Gastrocnemius medialis (tissue), 4 donors: ENCODE measurements at regions not wholly inside any gene's neighbourhood (a gene's known extent, or its start where the extent isn't known, plus 50 kb on each side); places are given as distances from the start of the nearest gene placed in this dataset.
"Not testable (repeated sequence)": the region's sequence is repeated elsewhere in the genome, so short reads cannot be mapped to it uniquely, and the experiment has no call there.

ENCODE experiments used
- ATAC-seq, 2 donors: fragments of 150-250 bp; one replicate each; pipeline ENCODE4 v1.9.1; 2016
- DNase-seq, 2 donors: peaks; one replicate each; pipeline ENCODE4 v3.0.0-alpha.2; 2019
- H3K27ac ChIP-seq, 4 donors: fragments of 200-600 bp; sonication (generic); 1 replicate in 1 of 4; 2 replicates in 3 of 4; pipeline ENCODE4 v1.5.1; 2016 to 2018; ENCODE audit warnings: mild to moderate bottlenecking in 2 of 4, moderate library complexity in 1 of 4
- H3K27me3 ChIP-seq, 3 donors: fragments of 200-600 bp; sonication (generic) in 2 of 3; 1 replicate in 1 of 3; 2 replicates in 2 of 3; pipeline versions ENCODE4 v1.5.1 to v1.6.0; 2016 to 2019; ENCODE audit warnings: mild to moderate bottlenecking in 1 of 3, moderate library complexity in 1 of 3
- H3K36me3 ChIP-seq, 2 donors: fragments of 200-600 bp; sonication (generic) in 1 of 2; one replicate each; pipeline ENCODE4 v1.5.1; 2017 to 2018
- H3K4me1 ChIP-seq, 2 donors: fragments of 200-600 bp; sonication (generic) in 1 of 2; one replicate each; pipeline ENCODE4 v1.5.1; 2016 to 2017; ENCODE audit warnings: mild to moderate bottlenecking in 2 of 2
- H3K4me3 ChIP-seq, 4 donors: fragments of 200-600 bp; sonication (generic) in 3 of 4; 1 replicate in 1 of 4; 2 replicates in 3 of 4; pipeline ENCODE4 v1.5.1; 2016 to 2019; ENCODE audit warnings: mild to moderate bottlenecking in 2 of 4
- H3K9me3 ChIP-seq, 3 donors: fragments of 200-600 bp; sonication (generic) in 2 of 3; 1 replicate in 1 of 3; 2 replicates in 2 of 3; pipeline ENCODE4 v1.5.1; 2016 to 2019
- in situ Hi-C, 4 donors: fragments of 200-750 bp; cut with MboI; loops; one replicate each; pipeline versions ENCODE4 v1.15.0 to v1.8.0; 2017; ENCODE audit warnings: low sequenced_read_pairs in 4 of 4
- intact Hi-C: fragments of 100-400 bp; cut with DNase I; formaldehyde crosslinking; loops from one replicate; pipeline ENCODE4 v1.15.1; 2023; ENCODE audit warnings: low total_unique reads

DNA sequence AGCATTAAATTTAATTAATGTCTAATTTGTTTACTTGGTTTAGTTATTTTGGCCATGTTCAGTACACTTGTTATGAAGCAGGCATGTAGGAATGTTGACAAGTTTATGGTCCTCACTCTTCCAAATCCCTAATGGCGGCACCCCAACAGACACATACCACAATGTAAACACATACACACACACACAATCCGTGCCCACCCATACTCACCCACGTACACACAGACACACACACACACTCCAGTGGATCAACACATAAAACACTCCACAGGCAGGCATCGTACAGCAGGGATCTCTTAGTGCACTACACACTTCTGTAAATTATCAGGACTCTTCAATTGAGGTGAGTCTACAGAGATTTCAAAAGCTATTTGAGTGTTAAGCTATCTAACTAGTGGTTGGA is 767.5 kb downstream of the FOXD4L6 start:
- in situ Hi-C loops, result not testable (repeated sequence)

DNA sequence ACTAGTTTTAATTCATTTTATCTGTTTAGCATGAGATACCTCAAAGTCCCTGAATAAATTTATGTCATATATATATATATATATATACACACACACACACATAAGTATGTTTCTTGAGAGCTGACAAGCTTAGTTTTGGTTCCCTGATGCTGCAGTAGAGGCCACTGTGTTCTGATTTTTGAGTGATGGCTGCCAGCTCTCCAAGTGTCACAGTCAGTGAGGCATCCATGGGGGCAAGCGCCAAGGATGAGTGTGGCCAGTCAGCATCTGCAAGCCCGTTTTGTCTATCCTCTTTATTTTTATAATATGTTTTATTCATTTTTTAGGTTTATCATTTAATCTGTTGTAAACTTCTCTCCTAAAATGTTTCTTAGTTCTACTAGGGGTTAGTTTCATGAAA is 797.5 kb downstream of the FOXD4L6 start:
- DNase-seq, H3K36me3 ChIP-seq, in situ Hi-C loops, ATAC-seq, H3K4me1 ChIP-seq, H3K9me3 ChIP-seq, H3K4me3 ChIP-seq, intact Hi-C loops, H3K27me3 ChIP-seq, H3K27ac ChIP-seq: not testable (repeated sequence)

More for the DNA sequence above, 767.5 kb downstream of the FOXD4L6 start:
- H3K4me3 ChIP-seq, intact Hi-C loops, H3K27ac ChIP-seq, H3K9me3 ChIP-seq, H3K27me3 ChIP-seq, ATAC-seq, H3K4me1 ChIP-seq, H3K36me3 ChIP-seq, DNase-seq: not testable (repeated sequence)

DNA sequence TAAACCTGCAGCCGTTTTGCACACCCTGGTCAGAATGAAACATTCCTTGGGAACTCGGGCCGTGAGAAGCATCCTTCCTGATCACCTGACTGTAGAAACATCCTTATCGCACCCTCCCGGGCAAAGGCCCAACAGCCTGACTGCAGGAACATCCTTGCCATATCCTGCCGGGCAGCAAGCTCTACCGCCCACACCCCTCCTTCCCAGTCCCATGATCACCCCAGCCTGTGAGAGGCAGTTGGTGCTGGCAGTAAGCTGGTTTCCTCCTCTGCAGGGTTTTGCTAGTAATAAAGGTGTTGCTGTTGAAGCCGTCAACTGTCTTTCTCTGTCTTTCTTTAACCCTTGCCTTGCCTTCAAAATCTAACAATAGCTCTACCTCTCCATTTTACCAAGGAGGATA is 799.6 kb downstream of the FOXD4L6 start:
- DNase-seq, intact Hi-C loops, H3K9me3 ChIP-seq, ATAC-seq, H3K4me1 ChIP-seq, H3K27ac ChIP-seq, H3K4me3 ChIP-seq, H3K36me3 ChIP-seq, in situ Hi-C loops, H3K27me3 ChIP-seq: not testable (repeated sequence)

DNA sequence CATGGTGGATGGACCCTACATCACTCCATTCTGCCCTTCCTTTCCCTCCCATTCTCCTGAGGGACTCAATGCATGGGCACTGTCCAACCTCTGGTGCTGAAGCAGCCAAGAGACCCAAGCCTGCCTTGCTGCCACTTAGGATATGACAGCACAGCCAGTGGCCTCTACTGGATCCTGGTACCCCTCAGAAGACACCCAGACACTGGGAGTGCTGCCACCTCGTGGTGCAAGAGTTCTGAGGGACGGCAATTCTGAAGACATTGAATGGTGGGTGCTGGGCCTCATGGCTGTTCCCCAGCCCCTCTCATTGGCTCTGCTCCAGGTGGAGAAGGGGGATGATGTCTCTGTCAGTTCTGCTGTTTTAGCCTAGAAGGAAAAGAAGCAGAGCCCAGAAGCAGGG is 802.3 kb downstream of the FOXD4L6 start:
- H3K36me3 ChIP-seq, ATAC-seq, H3K27ac ChIP-seq, in situ Hi-C loops, DNase-seq, H3K4me3 ChIP-seq, H3K27me3 ChIP-seq, H3K4me1 ChIP-seq, H3K9me3 ChIP-seq, intact Hi-C loops: not testable (repeated sequence)

DNA sequence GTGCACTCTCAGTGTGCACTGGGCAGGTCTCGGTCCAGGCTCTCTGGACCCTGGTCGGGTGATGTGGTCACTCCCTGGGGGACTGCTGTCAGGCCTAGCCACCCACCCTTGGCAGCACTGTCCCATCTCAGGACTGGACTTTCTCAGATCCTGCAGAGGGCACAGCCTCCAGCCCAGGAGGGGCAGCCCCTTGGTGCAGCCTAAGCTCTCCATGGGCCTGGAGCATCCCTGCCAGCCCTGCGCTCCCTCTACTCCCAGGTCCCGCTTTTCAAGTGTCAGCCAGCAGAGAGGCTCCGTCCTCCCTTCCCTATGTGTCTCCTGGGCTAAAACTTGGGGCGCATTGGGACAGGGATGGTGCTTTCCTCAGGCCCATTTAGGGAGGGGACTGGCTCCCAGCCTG is 805.8 kb downstream of the FOXD4L6 start:
- DNase-seq, ATAC-seq, H3K27me3 ChIP-seq, H3K4me3 ChIP-seq, H3K36me3 ChIP-seq, H3K27ac ChIP-seq, H3K9me3 ChIP-seq, in situ Hi-C loops, H3K4me1 ChIP-seq, intact Hi-C loops: not testable (repeated sequence)

DNA sequence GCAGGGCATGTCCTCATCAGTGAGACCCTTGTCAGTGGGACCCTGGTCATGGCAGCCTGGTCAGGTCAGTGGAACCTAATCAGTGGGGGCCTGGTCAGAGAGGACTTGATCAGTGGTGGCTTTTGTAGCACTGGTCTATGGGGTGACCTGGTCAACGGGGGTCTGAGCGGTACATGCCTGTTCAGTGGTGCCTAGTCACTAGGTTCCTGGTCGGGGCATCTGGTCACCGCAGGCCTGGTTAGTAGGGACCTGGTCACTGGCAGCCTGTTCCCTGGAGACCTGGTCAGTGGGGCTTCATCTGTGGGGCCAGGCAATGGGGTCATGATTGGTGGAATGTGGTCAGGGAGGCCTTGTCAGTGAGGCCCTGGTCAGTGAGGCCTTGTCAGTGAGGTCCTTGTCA is 806.6 kb downstream of the FOXD4L6 start:
- ATAC-seq, H3K36me3 ChIP-seq, H3K4me1 ChIP-seq, intact Hi-C loops, H3K9me3 ChIP-seq, H3K4me3 ChIP-seq, in situ Hi-C loops, DNase-seq, H3K27ac ChIP-seq, H3K27me3 ChIP-seq: not testable (repeated sequence)

DNA sequence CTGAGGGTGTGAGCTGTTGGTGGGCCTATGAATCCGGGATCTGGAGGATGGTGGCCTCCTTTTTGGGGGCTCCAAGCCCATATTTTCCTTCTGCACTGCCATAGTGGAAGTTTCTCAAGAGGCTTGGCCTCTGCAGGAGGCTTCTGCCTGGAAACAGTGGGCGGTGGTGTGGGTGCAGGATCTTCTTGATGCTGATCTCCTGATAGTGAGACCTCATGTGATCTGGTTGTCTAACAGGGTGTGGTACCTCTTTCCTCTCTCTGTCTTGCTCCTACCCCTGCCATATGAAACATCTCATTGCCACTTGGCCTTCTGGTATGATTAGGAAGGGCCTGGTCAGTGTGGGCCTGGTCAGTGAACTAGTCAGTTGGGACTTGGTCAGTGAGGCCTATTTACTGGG is 807.3 kb downstream of the FOXD4L6 start:
- intact Hi-C loops, H3K4me3 ChIP-seq, H3K9me3 ChIP-seq, in situ Hi-C loops, DNase-seq, ATAC-seq, H3K27me3 ChIP-seq, H3K36me3 ChIP-seq, H3K27ac ChIP-seq, H3K4me1 ChIP-seq: not testable (repeated sequence)

DNA sequence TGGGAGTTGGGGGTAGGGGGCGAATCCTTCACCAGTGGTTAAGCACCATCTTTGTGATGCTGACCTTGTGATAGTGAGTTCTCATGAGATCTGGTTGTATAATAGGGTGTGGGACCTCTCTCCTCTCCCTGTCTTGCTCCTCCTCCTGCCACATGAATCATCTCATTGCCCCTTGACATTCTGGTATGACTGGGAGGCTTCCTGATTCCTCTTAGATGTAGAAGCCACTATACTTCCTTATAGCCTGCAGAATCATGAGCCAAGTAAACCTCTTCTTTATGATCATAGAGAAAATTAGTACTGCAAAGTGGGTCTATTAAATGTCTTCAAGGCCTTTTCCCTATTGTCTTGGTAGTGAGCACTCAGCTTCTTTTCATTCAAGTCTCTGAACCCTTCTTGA is 813.3 kb downstream of the FOXD4L6 start:
- in situ Hi-C loops, H3K36me3 ChIP-seq, intact Hi-C loops, H3K9me3 ChIP-seq, H3K4me1 ChIP-seq, DNase-seq, ATAC-seq, H3K27ac ChIP-seq, H3K27me3 ChIP-seq, H3K4me3 ChIP-seq: not testable (repeated sequence)

DNA sequence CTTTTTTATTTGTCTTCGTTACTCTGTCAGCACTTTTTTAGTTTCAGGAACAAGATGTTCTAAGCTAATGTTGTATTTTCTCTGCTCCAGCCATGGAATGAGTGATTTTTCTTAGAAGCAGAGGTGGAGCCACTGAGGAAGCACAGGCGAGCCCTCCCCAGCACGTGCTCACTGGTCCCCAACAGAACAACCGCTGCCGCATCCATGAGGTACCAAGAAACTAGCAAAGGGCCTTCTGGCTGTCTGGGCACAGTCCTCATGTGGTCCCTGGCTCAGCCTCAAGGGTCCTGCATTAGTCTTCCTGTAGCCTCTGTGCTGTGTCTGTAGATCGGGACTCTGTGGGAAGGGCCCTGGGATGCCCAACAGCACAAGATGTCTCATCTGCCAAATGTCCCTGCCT is 838.5 kb downstream of the FOXD4L6 start:
- H3K27ac ChIP-seq, in situ Hi-C loops, H3K9me3 ChIP-seq, H3K4me3 ChIP-seq, intact Hi-C loops, H3K27me3 ChIP-seq, ATAC-seq, H3K4me1 ChIP-seq, H3K36me3 ChIP-seq: not testable (repeated sequence)
- peak; percentile 1 to 2 for DNase-seq
